Epithelial cell of proximal tubule (primary cell): ENCODE measurements at regions not wholly inside any gene's neighbourhood (a gene's known extent, or its start where the extent isn't known, plus 50 kb on each side); places are given as distances from the start of the nearest gene placed in this dataset.

Experiments used
- DNase-seq: peaks from one replicate; pipeline ENCODE4 v3.0.0-alpha.2; 2011; ENCODE audit warnings: low read depth
- H3K4me3 ChIP-seq: 2 replicates; pipeline ENCODE4 v1.5.1; 2011; ENCODE audit warnings: low read depth, mild to moderate bottlenecking, low read length
- TF ChIP-seq, protein P1 (sequence below): conservative IDR thresholded peaks from 2 replicates; pipeline ENCODE4 v1.5.1; 2012; ENCODE audit warnings: low read depth, mild to moderate bottlenecking, low read length

- no peak for DNase-seq
- H3K4me3 ChIP-seq, result no peak overlapping the region
- TF ChIP-seq, protein P1, sequence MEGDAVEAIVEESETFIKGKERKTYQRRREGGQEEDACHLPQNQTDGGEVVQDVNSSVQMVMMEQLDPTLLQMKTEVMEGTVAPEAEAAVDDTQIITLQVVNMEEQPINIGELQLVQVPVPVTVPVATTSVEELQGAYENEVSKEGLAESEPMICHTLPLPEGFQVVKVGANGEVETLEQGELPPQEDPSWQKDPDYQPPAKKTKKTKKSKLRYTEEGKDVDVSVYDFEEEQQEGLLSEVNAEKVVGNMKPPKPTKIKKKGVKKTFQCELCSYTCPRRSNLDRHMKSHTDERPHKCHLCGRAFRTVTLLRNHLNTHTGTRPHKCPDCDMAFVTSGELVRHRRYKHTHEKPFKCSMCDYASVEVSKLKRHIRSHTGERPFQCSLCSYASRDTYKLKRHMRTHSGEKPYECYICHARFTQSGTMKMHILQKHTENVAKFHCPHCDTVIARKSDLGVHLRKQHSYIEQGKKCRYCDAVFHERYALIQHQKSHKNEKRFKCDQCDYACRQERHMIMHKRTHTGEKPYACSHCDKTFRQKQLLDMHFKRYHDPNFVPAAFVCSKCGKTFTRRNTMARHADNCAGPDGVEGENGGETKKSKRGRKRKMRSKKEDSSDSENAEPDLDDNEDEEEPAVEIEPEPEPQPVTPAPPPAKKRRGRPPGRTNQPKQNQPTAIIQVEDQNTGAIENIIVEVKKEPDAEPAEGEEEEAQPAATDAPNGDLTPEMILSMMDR, result no peak
These were observed 299.7 kb downstream of the TEX29 start for GRCh38 chr13:111620166-111620565.

DNA sequence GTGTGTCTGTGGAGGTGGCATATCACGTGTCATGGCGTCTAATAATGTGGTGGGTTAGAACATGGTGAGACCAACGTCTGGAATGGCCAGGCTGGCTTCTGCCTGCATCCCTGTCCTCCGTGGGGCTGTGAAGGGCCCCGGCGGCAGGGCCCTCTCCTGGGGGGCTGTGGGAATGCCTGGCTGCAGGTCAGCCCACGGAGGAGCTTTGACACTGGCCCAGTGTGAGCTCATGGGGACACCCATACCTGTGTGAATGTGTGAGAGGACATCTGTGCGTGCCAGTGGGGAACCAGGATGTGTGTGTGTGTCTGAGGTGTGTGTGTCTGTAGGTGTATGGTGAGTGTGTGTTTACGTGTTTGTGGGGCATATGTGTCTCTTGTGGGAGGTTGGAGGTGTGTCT, 300.1 kb downstream of the TEX29 start:
- TF ChIP-seq, protein P1, result no peak
- H3K4me3 ChIP-seq, result no peak overlapping the region
- no peak for DNase-seq

DNA sequence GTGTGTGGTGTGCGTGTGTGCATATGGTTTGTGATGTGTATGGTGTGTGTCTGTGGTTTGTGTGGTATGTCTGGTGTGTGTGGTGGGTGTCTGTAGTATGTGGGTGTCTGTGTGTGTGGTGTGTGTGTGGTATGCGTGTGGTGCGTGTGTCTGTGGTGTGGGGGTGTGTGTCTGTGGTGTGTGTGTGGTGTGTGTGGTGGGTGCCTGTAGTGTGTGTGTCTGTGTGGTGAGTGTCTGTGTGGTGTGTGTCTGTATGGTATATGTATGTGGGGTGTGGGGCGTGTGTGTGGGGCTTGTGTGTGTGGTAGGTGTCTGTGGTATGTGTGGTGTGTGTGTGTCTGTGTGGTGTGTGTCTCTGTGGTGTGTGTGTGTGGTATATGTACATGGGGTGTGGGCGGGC, 300.7 kb downstream of the TEX29 start:
- no peak overlapping the region for H3K4me3 ChIP-seq
- DNase-seq, result no peak
- TF ChIP-seq, protein P1, result no peak

- TF ChIP-seq, protein P1, result no peak
- no peak for DNase-seq
- H3K4me3 ChIP-seq, result no peak overlapping the region
These were observed 301.6 kb downstream of the TEX29 start for GRCh38 chr13:111622051-111622531.

- no peak overlapping the region for H3K4me3 ChIP-seq
- TF ChIP-seq, protein P1, result no peak
- DNase-seq, result no peak
These were observed 302.8 kb downstream of the TEX29 start for GRCh38 chr13:111623208-111623607.

GRCh38 chr13:111623743-111624505, 303.5 kb downstream of the TEX29 start:
- no peak overlapping the region for H3K4me3 ChIP-seq
- TF ChIP-seq, protein P1, result no peak
- no peak for DNase-seq

GRCh38 chr13:111625526-111626315, 305.3 kb downstream of the TEX29 start:
- TF ChIP-seq, protein P1, result no peak

More at GRCh38 chr13:111625526-111626315, 305.3 kb downstream of the TEX29 start:
- no peak overlapping the region for H3K4me3 ChIP-seq
- no peak for DNase-seq
